GM21717 (cell line): ENCODE measurements at regions not wholly inside any gene's neighbourhood (a gene's known extent, or its start where the extent isn't known, plus 50 kb on each side); places are given as distances from the start of the nearest gene placed in this dataset.

Experiments
- ATAC-seq: cut with Tn5 transposase; IDR thresholded peaks from one replicate; pipeline ENCODE4 v1.9.1; 2021; ENCODE audit warnings: mild to moderate bottlenecking, moderate library complexity; ENCODE audit not compliant: unreplicated experiment

DNA sequence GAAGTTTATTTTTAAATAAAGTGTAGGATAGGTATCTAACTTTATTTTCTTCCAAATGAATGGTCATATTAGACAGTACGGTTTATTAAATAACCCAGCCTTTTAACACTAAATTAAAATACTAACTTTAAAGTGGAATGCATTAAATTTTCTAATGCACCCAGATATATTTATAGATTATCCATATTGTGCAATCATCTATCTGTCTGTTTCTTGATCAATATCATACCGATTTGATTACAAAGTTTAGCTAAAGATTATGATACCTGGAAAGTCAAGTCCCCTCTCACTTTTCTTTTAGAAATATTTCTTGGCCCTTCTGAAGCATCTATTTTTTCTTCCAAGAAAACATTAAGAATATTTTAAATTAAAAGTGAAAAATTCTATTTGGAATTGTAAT lies 124.3 kb upstream of the PDE5A start:
- ATAC-seq: no peak

DNA sequence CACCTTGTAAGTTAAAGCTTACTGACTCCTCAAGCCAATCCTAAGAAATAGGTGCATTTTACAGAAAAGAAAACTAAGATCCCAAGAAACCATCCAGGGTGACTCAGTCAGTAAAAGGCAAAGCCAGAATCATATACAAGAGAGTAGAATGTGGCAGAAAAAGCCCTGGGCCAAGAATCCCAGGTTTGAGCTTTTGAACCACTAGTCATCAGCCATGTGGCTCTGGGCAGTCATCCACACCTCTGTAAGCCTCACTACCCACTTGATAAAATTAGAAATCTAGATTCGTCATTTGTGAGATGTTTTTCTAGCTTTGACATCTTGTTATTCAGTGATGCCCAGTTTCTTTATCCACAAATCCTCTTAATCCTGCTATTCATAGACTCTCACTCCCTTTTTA lies 122.2 kb upstream of the PDE5A start:
- no peak for ATAC-seq

DNA sequence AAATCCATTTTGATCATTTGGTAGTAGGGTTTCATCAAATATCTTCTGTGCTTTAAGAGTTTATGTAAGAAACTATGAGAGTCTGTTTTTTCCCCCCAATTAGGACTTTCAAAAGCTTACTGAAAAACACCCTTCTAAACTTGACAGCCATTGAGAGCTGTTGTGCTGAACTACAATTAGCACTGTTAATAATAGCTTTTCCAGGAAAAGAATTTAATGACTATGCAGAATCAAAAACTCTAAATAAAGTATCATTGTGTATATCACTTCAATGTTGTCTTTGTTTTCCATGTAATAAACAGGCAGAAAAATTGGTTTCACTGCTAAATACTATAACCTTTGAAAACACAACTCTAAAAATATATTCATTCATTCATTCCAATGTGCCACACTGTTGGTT lies 121.4 kb upstream of the PDE5A start:
- no peak for ATAC-seq

DNA sequence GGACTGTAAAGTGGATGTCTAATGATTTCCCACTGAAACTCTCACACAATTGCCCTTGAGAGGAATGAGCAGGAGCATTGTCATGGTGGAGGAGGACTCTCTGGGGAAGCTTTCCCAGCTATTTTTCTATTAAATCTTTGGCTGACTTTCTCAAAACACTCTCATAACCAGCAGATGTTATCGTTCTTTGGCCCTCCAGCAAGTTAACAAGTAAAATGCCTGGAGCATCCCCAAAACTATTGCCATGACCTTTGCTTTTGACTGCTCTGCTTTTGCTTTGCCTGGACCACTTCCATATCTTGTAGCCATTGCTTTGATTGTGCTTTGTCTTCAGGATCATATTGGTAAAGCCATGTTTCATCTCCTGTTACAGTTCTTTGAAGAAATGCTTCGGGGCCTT lies 120.2 kb upstream of the PDE5A start:
- no peak for ATAC-seq

GRCh38 chr4:119746951-119747350 lies 118.3 kb upstream of the PDE5A start:
- no peak for ATAC-seq

DNA sequence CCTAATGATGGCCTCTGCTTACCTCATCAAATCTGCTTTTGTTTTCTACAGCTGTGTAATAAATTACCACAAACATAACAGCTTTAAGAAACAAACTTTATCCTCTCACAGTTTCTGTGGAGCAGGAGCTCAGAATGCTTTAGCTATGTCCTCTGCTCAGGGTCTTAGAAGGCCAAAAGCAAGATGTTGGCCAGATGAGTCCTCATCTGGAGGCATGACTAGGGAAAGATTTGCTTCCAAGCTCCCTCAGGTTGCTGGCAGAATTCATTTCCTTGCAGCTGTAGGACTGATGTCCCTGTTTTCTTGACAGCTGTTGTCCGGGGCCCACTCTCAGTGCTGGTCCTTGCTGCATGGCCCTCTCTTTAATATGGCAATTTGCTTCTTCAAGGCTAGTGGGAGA lies 116.7 kb upstream of the PDE5A start:
- no peak for ATAC-seq

DNA sequence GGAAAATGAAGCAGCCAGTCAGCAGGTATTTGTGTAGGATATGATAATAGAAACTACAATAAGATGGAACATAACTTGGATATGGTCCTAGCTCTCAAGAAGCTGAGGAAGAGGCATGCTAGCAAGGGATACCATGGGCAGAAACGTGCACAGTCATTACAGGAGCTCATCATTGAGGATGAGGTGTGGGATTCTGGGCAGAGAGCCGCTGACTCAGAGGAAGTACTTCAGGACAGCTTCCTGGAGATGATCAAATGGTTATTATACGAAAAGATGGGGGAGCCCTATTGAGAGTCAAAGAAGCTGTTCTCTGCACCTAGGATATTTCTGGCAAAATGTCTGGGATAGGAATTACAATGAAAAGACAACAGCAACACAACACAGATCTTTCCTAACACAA lies 116.0 kb upstream of the PDE5A start:
- ATAC-seq: no peak

DNA sequence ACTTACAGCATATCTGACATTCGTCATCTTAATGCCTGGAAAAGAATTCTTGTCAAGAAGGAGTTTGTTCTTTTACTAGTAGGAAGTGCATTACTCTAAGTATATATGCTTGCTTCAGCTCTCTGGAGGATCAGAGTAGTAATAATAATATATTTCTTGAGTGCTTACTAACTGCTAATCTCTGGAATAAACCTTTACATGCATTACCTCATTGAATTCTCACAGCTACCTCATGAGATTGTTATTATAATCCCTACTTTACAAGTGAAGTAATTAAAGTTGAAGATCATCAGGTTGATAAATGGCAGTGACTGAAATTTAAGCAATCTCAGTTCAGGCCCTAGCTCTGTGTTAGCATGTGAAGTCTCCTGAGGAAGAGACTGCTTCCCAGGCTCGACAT lies 115.0 kb upstream of the PDE5A start:
- ATAC-seq: no peak

DNA sequence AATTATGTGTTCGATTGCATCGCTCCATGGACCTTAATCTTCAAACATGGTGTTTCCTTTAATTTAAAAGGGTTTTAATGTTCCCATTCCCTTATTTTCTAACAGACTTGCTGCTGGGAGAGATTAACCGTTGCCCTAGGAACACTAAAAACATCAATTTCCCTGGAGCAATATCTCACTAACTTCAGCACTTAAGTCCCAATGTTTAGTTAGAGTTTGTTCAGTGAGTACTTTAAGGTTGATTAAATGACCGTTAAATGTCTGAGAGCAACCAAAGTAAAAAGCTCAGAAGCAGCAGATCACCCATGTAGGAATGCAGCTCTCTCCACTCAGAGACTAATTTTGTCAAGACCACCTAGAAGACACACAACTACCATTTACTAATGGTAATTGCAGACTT lies 111.2 kb upstream of the PDE5A start:
- no peak for ATAC-seq

- no peak for ATAC-seq
Measured at GRCh38 chr4:119738901-119739300, 110.3 kb upstream of the PDE5A start.

DNA sequence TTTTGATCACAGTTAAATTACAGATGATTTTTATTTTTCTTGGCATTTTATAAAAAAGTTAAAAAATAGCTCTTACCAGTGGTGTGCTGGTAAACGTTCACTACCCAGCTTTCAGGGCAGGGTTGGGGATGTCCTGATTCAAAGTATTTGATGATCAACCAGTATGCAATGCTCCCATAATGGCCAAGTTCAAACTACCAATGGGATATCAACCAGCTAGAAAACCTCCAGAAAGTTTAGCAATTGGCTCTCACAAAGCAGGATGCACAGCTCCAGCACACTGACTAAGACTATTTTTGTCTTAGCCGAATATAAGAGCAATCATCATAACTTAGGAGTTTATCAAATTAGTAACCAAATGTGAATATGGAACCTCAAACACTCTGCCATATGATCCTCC lies 108.0 kb upstream of the PDE5A start:
- ATAC-seq: no peak

GRCh38 chr4:119735165-119735651 lies 106.6 kb upstream of the PDE5A start:
- ATAC-seq: no peak

DNA sequence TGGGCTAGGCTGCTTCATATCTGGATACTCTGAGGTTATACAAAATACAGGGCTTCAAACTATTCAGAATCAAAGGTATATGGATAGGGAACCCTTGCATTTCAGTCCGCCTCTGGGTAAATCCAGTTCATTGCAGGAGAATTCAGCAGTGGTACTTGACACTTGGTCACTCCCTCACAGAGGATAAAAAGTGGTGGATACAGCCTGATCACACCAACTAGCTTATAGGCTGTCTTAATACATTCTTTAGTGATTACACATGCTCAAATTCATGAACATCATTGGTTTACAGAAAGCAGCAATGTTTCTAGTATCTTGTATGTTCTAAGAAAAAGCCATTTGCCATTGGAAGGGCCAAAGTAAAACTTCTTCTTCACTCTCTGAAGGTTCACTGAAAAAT lies 104.8 kb upstream of the PDE5A start:
- ATAC-seq: no peak

GRCh38 chr4:119731778-119732177 lies 103.2 kb upstream of the PDE5A start:
- no peak for ATAC-seq

DNA sequence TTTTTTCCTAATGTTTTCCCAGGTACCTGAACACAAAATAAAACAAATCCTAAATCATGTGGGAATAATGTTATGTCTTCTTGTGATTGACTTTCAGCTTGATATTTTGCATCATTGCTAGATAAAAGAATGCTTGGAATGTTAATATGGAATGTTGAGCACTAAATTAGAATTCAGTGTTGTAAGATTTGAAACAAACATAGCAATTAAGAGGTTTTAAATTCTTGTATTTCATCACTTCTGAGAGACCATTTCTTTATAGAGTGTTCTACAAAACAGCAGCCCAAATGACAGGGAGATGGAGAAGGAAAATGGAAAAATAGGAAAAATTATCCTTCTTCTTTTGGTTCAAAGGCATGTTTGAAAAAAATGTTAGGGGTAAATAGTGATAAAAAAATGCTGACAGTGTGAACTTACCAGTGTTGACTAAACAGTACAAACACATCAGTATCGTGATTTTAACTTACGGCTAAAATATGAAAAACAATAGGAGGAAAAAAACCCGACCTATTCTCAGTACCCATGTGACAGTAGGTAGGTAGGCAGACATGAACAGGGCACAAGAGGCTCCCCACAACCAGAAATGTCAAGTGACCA lies 102.6 kb upstream of the PDE5A start:
- ATAC-seq: no peak

- no peak for ATAC-seq
Measured at GRCh38 chr4:119730671-119730950, 102.0 kb upstream of the PDE5A start.

- ATAC-seq: no peak
Measured at GRCh38 chr4:119729835-119730670, 101.4 kb upstream of the PDE5A start.

- ATAC-seq: no peak
Measured at GRCh38 chr4:119728692-119729593, 100.3 kb upstream of the PDE5A start.

- ATAC-seq: no peak
Measured at GRCh38 chr4:119728185-119728584, 99.6 kb upstream of the PDE5A start.

DNA sequence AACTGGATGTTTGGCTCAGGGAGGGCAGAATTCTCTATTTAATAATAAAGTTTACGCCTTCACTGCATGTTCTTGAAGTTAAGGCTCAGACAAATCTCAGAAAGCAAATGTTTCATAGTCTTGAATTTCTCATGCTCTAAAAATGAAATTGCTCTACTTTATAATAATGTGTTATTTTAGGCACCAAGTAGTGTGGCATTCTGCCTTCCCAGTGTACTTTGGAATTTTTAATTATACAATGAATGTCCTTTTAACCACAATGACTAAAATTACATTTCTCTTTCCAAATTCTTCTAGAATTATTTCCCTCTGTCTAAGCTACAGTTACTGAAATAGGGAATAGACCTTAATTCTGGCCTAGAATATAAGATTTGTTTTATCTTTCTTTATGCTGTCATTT lies 97.9 kb upstream of the PDE5A start:
- no peak for ATAC-seq

DNA sequence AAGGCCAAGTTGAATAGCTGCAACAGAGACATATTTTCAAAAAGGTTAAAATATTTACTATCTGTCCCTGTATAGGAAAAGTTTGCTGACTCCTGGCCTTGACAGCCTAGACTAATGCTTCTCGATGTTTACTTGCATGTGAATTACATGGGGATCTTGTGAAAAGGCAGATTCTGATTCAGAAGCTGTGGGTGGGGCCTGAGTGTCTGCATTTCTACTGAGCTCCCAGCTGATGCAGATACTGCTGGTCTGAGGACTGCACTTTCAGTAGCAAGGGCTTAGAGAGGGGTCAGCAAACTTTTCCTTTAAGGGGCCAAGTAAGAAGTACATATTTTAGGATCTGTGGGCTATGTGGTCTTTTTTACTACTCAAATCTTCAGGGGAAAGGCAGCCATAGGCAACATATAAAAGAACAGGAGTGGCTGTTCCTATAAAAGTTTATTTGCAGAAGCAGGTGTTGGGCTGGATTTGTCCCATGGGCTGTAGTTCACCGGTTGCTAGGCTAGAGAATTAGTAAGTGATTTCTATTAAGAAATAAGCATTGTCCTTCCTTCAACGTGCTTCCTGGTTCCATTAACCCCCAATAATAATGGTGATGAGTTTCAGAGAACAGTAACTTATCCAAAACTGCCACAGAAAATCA lies 97.2 kb upstream of the PDE5A start:
- no peak for ATAC-seq
